Gastroesophageal sphincter (tissue), 3 donors: ENCODE measurements at regions not wholly inside any gene's neighbourhood (a gene's known extent, or its start where the extent isn't known, plus 50 kb on each side); places are given as distances from the start of the nearest gene placed in this dataset.

Experiments used
- POLR2A ChIP-seq, 2 donors: fragments of 450-650 bp; IDR thresholded peaks; one replicate each; pipeline ENCODE4 v1.6.1; 2017; ENCODE audit warnings: antibody characterized with exemption in 2 of 2, mild to moderate bottlenecking in 2 of 2, moderate library complexity in 1 of 2
- POLR2AphosphoS5 ChIP-seq: sonication (generic); formaldehyde crosslinking; IDR thresholded peaks from one replicate; pipeline ENCODE4 v1.6.1; 2017; ENCODE audit warnings: antibody characterized with exemption
- TF ChIP-seq, protein P1 (sequence below), 4 experiments: fragments of 200-600 bp in 2 of 4; fragments of 450-650 bp in 2 of 4; sonication (generic) in 1 of 4; IDR thresholded peaks; one replicate each; pipeline ENCODE4 v1.5.1; 2017 to 2019; ENCODE audit warnings: antibody characterized with exemption in 4 of 4, mild to moderate bottlenecking in 2 of 4, moderate library complexity in 2 of 4

DNA sequence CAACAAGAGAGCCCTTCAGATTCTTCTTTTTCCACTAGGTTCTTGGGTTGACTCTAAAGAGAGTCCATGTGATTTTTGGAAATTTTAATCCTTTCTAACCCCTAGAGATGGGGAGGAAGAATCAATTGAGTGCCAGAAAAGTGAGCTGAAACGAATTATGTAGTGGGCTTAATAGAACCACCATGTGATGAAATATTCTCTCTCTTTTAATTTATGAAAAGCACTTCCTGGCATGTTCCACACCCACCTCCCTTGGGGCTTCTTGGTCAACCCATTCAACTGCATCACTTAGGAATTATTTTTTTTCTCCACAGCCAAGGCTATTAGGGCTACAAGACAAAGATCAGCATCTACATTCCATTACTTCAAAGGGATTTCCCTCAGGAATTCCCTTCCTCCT lies 79.6 kb downstream of the ZC3H11B start:
- TF ChIP-seq, protein P1, sequence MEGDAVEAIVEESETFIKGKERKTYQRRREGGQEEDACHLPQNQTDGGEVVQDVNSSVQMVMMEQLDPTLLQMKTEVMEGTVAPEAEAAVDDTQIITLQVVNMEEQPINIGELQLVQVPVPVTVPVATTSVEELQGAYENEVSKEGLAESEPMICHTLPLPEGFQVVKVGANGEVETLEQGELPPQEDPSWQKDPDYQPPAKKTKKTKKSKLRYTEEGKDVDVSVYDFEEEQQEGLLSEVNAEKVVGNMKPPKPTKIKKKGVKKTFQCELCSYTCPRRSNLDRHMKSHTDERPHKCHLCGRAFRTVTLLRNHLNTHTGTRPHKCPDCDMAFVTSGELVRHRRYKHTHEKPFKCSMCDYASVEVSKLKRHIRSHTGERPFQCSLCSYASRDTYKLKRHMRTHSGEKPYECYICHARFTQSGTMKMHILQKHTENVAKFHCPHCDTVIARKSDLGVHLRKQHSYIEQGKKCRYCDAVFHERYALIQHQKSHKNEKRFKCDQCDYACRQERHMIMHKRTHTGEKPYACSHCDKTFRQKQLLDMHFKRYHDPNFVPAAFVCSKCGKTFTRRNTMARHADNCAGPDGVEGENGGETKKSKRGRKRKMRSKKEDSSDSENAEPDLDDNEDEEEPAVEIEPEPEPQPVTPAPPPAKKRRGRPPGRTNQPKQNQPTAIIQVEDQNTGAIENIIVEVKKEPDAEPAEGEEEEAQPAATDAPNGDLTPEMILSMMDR (IDR thresholded peaks at IDR 0.05): no peak
- TF ChIP-seq POLR2AphosphoS5 (no peak), POLR2A (IDR thresholded peaks at IDR 0.05) (no peak)
